HEK293T (cell line): ENCODE measurements at regions not wholly inside any gene's neighbourhood (a gene's known extent, or its start where the extent isn't known, plus 50 kb on each side); places are given as distances from the start of the nearest gene placed in this dataset.

Experiments used
- CTCF ChIA-PET: fragments of 350-600 bp; formaldehyde crosslinking; extraction: SDS; loops from one replicate; lab custom pipeline; 2021; ENCODE audit warnings: antibody characterized with exemption, inconsistent platforms; lab: Yijun Ruan, JAX
- POLR2A ChIA-PET: fragments of 350-600 bp; formaldehyde crosslinking; extraction: SDS; loops from one replicate; lab custom pipeline; 2020; ENCODE audit warnings: antibody characterized with exemption, inconsistent platforms; lab: Yijun Ruan, JAX
- DNase-seq: peaks from one replicate; pipeline ENCODE4 v3.0.0; 2012; ENCODE audit warnings: mixed read lengths; ENCODE audit errors: extremely low spot score
- ARNT ChIP-seq: fragments of 450-650 bp; IDR thresholded peaks from 2 replicates; pipeline ENCODE4 v1.6.1; 2017; ENCODE audit warnings: mild to moderate bottlenecking
- BHLHE40 ChIP-seq: fragments of 450-650 bp; IDR thresholded peaks from 2 replicates; pipeline ENCODE4 v1.6.1; 2016; ENCODE audit warnings: mild to moderate bottlenecking, moderate library complexity, borderline replicate concordance
- CTBP1 ChIP-seq: fragments of 450-650 bp; IDR thresholded peaks from 2 replicates; pipeline ENCODE4 v1.6.1; 2016; ENCODE audit warnings: borderline replicate concordance
- ELF4 ChIP-seq: fragments of 450-650 bp; IDR thresholded peaks from 2 replicates; pipeline ENCODE4 v1.6.1; 2017; ENCODE audit warnings: antibody characterized with exemption
- FOXA1 ChIP-seq: fragments of 450-650 bp; IDR thresholded peaks from 2 replicates; pipeline ENCODE4 v1.6.1; 2016; ENCODE audit warnings: mild to moderate bottlenecking
- FOXK2 ChIP-seq: fragments of 450-650 bp; IDR thresholded peaks from 2 replicates; pipeline ENCODE4 v1.6.1; 2016; ENCODE audit warnings: mild to moderate bottlenecking
- FOXM1 ChIP-seq: fragments of 450-650 bp; IDR thresholded peaks from 2 replicates; pipeline ENCODE4 v1.6.1; 2017; ENCODE audit warnings: mild to moderate bottlenecking, borderline replicate concordance
- HDGF ChIP-seq: fragments of 450-650 bp; IDR thresholded peaks from 2 replicates; pipeline ENCODE4 v1.6.1; 2017; ENCODE audit warnings: antibody characterized with exemption, borderline replicate concordance
- L3MBTL2 ChIP-seq: fragments of 450-650 bp; conservative IDR thresholded peaks from 2 replicates; pipeline ENCODE4 v1.6.1; 2016; ENCODE audit warnings: mild to moderate bottlenecking
- LEF1 ChIP-seq: fragments of 450-650 bp; IDR thresholded peaks from 2 replicates; pipeline ENCODE4 v1.6.1; 2017; ENCODE audit warnings: mild to moderate bottlenecking, borderline replicate concordance
- NFRKB ChIP-seq: fragments of 450-650 bp; IDR thresholded peaks from 2 replicates; pipeline ENCODE4 v1.6.1; 2016; ENCODE audit warnings: mild to moderate bottlenecking, moderate library complexity
- SP1 ChIP-seq: fragments of 450-650 bp; IDR thresholded peaks from 2 replicates; pipeline ENCODE4 v1.6.1; 2017
- SUZ12 ChIP-seq: fragments of 450-650 bp; IDR thresholded peaks from 2 replicates; pipeline ENCODE4 v1.6.1; 2016; ENCODE audit warnings: mild to moderate bottlenecking
- TARDBP ChIP-seq: fragments of 450-650 bp; IDR thresholded peaks from 2 replicates; pipeline ENCODE4 v1.6.1; 2016
- ZNF384 ChIP-seq: fragments of 450-650 bp; IDR thresholded peaks from 2 replicates; pipeline ENCODE4 v1.6.1; 2016
- TF ChIP-seq, protein P1 (sequence below): fragments of 450-650 bp; IDR thresholded peaks from 2 replicates; pipeline ENCODE4 v1.6.1; 2016

DNA sequence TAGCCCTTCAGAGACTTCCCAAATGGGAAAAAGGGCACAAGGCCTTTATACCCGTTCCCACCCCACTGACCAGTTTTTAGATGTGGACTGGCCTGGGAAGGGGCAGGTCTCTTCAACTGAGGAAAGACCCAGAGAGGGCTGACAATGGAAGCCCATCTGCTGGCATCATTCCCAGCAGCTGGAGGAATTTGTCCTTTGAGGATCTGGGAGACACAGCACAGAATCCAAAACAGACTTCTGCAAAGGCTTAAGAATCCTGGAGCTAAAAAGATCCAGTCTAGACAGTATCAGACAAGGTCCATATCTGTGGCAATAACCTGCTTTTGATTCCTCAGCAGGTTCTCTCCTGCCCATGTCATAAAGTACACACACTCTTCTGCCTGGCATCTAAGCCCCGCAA, 329.2 kb downstream of the TMEM167A start:
- POLR2A ChIA-PET: no interaction called here
- no peak for DNase-seq
- CTCF ChIA-PET: no interaction called here
- TF ChIP-seq, protein P1, sequence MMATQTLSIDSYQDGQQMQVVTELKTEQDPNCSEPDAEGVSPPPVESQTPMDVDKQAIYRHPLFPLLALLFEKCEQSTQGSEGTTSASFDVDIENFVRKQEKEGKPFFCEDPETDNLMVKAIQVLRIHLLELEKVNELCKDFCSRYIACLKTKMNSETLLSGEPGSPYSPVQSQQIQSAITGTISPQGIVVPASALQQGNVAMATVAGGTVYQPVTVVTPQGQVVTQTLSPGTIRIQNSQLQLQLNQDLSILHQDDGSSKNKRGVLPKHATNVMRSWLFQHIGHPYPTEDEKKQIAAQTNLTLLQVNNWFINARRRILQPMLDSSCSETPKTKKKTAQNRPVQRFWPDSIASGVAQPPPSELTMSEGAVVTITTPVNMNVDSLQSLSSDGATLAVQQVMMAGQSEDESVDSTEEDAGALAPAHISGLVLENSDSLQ: no peak
- TF ChIP-seq SP1 (no peak), TARDBP (no peak), ELF4 (no peak), ARNT (no peak), FOXM1 (no peak), BHLHE40 (no peak), ZNF384 (no peak), L3MBTL2 (no peak), LEF1 (no peak), HDGF (no peak), SUZ12 (no peak), NFRKB (no peak), FOXK2 (no peak), FOXA1 (no peak), CTBP1 (no peak)

DNA sequence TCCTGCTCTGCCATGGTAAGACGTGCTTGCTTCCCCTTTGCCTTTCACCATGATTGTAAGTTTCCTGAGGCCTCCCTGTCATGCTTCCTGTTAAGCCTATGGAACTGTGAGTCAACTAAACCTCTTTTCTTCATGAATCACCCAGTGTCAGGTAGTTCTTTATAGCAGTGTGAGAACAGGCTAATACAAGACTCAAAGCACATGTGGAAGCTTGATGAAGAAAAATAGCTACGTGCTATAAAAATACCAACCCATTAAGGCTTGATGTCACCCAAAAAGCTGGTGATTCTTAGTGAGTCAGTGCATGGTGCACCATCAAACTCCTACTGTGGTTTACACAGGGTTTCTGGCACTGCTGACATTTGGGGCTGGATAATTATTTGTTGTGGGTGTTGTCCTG, 332.2 kb downstream of the TMEM167A start:
- ChIA-PET CTCF (no interaction called here), POLR2A (no interaction called here)
- TF ChIP-seq LEF1 (no peak), FOXA1 (no peak), ARNT (no peak), L3MBTL2 (no peak), SP1 (no peak), SUZ12 (no peak), NFRKB (no peak), BHLHE40 (no peak)
- no peak for DNase-seq

DNA sequence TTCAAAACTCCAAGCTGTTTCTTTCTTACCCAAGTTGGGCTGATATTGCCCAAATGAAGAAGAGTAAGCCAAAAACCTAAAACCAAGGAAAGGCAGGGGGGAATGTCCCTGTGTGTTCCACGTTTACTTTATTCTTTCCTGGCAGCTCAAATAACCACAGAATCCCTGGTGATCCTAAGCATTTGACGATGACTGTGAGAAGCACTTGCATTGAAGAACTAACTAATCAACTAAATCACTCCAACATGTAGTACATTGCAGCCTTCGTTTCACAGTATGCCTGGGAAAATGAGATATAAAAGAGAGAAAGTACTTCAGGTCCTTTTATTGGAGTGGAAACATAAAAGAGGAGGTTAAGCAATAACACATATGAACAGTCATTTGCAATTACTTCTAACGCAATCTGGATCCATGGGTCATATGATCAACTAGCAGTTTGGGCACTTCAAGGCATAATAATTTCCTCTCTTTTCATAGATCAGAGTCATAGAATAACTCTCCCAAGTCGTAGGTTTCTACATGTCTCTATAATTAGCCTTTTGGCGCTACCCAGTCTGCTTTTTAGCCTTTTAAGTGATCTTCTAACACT, 338.4 kb downstream of the TMEM167A start:
- TF ChIP-seq BHLHE40 (no peak), ZNF384 (no peak), CTBP1 (no peak), ELF4 (no peak)
- POLR2A ChIA-PET: no interaction called here
- no peak for DNase-seq
- CTCF ChIA-PET: no interaction called here

DNA sequence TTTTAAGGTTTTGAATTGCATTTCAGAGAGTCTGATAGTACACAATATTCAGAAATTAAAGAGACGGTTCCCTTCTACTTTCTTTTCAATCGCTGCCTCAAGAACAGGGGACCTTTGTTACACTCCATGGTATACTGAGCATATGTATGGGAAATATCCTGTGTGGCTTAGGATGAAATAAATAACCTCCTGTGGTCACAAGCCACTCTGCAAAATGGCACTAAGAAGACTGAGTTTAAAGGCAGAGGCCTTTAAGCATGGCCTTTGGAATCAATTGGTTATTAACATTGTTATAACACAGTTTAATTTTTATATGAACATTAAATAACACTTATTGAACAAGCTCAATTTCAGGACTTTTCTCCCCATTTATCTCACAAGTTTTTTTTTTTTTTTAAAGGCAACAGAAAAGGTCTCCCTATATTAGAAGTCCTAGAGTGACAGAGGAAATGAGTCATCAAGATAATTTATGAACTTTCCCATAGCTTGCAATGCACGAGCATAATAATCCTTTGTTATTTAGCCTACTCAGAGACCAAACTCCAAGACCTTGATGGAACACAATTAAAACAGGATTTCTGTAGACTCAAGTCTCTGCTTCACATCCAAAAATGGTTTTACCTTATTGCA, 341.9 kb downstream of the TMEM167A start:
- POLR2A ChIA-PET: no interaction called here
- no peak for DNase-seq
- no peak for TF ChIP-seq LEF1
- TF ChIP-seq, protein P1: peak; percentile 65
- CTCF ChIA-PET: interaction anchor here (0.7 kb wide), 1 partner anchor 912 kb away, joined by 3 read pairs; no protein-coding TSS in a partner anchor

DNA sequence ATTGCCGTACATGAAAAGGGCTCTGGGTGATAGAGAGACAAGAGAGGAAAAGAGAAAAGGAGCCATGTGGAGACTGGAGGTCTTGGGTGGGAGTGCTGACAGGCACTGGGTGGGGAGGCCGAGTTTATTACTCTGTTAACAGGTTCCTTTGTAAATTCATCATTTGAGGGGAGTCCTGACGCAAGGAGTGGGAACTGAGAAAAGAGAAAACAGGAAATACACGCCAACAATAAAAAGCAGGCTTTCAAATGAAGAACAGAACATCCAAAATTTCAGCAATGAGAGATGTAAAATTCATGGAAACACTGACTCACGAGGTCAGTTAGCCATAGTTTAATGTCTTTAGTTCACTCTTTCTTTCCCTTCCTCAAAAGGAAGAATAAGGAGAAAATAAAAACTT, 342.8 kb downstream of the TMEM167A start:
- ChIA-PET CTCF (no interaction called here), POLR2A (no interaction called here)
- DNase-seq: no peak
- no peak for TF ChIP-seq L3MBTL2
- no peak for TF ChIP-seq SP1
- TF ChIP-seq FOXK2: no peak
- TF ChIP-seq NFRKB: no peak
- TF ChIP-seq FOXA1: no peak
- no peak for TF ChIP-seq CTBP1
- no peak for TF ChIP-seq HDGF
- no peak for TF ChIP-seq FOXM1
- TF ChIP-seq ARNT: no peak
- TF ChIP-seq TARDBP: no peak
- TF ChIP-seq, protein P1: no peak
- no peak for TF ChIP-seq ZNF384
- no peak for TF ChIP-seq LEF1
- no peak for TF ChIP-seq SUZ12
- TF ChIP-seq ELF4: no peak

DNA sequence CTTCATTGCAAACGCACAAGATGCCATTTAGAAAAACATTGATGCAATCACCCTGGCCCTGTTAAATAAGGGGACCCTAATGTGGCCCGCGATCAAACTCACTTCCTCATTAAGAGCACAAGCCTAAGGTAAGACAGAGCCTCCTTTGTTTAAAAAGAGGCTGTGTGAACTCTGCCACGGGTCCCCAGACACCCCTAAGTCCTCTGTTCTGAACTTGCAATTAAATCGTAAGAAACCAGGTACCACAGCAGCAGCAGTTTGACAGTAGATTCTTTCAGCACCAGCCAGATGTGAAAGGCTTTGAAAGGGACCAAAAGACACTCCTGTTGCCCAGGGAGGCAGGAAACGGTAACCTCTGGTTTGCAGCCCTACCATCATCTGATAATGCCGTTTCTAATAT, 346.3 kb downstream of the TMEM167A start:
- DNase-seq: no peak
- no peak for TF ChIP-seq SP1
- no peak for TF ChIP-seq BHLHE40
- no peak for TF ChIP-seq NFRKB
- TF ChIP-seq, protein P1: no peak
- TF ChIP-seq ELF4: no peak
- no peak for TF ChIP-seq FOXM1
- no peak for TF ChIP-seq ZNF384
- TF ChIP-seq SUZ12: no peak
- no peak for TF ChIP-seq LEF1
- no peak for TF ChIP-seq ARNT
- no peak for TF ChIP-seq FOXK2
- TF ChIP-seq CTBP1: no peak
- TF ChIP-seq TARDBP: no peak
- TF ChIP-seq HDGF: no peak
- no peak for TF ChIP-seq FOXA1
- TF ChIP-seq L3MBTL2: no peak
- ChIA-PET POLR2A (interaction anchor here (0.6 kb wide), 1 partner anchor 61 kb away, joined by 3 read pairs; no protein-coding TSS in a partner anchor), CTCF (interaction anchor here (0.7 kb wide), 1 partner anchor 1280 kb away, joined by 3 read pairs; no protein-coding TSS in a partner anchor)
